ENCODE measurements at regions not wholly inside any gene's neighbourhood (a gene's known extent, or its start where the extent isn't known, plus 50 kb on each side); places are given as distances from the start of the nearest gene placed in this dataset.

DNA sequence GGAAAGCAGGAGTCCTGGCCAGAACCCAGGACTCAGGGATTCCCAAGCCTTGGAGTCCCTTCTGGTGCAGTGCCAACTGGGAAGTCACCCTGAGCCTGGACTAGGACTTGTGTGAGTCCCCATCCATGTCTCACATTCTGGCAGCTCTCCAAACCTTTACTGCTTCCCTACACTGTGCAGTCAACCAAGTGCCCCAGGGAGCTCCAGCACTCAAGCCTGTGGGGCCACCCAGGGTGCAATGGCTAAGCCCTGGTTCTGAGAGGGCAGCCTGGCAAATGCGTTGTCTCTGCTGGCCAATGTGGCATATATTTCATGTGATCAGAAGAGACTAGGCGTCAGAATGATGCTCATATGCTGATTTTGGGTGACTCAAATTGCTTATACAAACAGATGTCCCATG is 223.4 kb downstream of the SP3 start:
- peak; percentile 88 for DNase-seq

DNA sequence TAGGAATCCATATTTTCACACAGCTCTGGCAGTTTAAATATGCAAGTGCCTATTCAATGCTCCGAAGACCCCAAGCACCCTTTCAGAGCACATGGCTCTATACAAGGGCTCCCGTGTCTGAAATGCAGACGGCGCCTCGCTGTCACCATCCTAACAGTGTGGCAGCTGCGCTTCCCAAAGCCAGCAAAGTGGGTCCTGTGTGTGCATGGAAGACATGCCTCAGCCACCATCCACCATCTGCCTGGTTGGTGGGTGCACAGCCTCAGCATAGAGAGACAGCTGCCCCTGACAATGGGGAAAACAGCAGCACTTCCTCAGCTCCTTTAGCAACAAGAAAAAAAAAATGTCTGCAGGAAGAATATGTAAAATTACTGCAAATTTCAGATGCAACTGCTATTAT is 218.1 kb downstream of the SP3 start:
- DNase-seq: no peak

DNA sequence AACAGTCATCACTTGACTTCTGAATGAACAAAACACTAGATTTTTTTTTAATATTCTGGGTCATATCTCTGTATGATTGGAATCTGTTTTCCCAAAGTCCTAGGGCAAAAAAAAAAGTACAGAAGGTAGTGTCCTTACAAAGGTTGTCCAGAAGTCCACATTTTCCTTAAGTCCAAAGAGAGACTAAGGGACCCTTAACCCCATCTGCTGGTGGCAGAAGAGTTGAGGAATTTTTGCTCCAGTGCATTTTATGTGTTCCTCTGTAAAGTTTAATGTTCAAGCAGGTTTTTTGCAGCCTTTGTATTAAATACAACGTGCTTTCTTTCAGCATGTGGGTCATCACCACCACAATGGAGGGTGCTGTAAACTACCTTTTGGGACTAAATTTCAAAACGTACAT is 215.9 kb downstream of the SP3 start:
- no peak for DNase-seq

DNA sequence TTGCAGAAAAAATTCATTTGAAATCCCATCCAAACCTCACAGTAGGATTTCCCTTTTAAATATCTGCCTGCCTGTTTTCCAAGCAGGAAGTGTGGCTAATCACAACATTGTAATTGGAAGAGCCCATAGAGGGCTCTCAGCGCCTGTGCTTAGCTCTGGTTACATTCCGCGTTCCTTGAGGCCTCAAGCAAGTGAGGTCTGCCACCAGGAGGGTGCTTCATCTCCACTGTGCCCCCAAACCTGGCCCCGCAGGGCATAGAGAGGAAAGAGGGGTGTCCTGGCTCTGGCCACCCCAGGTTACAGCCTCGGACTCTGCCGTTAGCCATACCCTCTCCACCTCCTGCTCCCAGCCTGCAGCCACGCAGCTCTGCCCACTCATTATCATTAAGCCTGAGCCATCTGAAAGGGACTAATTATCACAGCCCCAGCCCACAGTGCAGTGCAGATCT is 214.8 kb downstream of the SP3 start:
- DNase-seq: peak; percentile 16

DNA sequence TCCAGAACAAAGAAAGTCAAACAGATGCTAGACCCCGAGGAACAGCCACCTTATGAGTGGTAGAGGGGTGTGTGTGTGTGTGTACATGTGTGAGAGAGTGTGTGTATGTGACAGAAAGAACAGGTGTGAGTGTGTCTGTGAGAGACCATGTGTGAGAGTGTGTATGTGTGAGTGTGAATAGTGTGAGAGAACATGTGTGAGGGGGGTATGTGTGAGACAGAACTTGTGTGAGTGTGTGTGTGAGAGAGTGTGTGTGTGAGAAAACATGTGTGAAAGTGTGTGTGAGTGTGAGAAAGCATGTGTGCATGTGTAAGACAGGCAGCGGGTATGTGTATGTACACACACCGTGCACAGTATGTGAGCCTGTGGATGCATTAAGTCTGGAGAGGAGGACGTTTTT is 214.3 kb downstream of the SP3 start:
- DNase-seq: no peak

DNA sequence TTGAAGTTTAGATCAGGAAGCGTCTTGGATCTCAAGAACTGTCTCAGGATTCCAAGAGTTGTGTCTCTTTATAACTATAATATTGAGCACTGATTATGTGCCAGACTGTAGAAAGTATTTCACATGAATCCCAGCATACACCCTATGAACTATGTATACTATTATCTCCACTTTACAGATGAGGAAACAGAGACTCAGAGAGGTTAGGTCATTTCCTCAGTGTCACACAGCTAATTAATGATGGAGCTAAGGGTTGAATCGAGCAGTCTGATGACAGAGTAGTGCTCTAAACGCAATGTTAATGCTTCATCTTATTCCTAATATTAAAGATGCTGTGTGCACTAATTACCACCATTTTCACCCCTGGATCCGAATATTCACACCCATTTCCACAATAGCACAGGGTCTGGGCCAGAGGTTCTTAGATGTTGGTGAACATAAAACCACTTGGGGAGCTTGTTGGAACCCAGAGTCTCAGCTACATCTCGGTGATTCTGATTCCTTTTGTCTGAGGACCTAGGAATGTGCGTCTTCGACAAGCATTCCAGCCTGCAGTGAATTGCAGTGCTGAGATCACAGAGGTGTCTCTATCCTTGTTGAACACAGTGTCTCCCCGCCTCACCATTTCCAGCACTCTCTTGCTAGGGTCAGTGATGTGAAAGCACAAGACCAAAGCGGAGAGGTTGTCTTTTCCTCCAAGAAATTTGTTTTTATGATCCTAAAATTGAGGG is 213.8 kb downstream of the SP3 start:
- no peak for DNase-seq

DNA sequence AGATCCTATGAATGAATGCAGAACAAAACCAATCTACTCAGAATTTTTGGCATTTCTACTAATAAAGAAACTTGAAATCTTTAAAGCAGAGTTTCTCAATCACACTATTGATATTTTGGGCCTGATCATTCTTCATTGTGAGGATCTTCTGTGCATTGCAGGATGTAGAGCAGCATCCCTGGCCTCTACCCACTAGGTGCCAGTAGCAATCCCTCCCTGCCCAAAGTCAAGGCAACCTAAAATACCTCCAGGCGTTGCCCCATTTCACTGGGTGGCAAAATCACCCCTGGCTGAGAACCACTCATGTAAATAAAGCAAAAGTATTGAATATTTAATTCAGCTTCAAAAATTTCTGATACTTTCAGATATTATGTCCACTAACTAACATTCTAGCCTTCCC is 213.0 kb downstream of the SP3 start:
- DNase-seq: no peak

DNA sequence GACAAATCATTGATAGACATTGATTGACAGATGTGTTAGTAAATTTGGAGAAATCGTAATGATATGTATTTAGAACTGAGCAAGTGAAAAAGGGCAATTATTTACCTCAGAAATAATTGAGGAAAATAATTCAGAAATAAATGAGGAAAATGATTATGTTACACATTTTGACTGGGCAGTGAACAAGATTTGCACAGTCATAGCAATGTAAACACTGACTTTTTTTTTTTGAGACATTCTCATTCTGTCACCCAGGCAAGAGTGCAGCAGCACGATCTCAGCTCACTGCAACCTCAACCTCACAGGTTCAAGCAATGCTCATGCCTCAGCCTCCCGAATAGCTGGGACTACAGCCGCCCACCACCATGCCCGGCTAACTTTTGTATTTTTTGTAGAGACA is 211.7 kb downstream of the SP3 start:
- no peak for DNase-seq

DNA sequence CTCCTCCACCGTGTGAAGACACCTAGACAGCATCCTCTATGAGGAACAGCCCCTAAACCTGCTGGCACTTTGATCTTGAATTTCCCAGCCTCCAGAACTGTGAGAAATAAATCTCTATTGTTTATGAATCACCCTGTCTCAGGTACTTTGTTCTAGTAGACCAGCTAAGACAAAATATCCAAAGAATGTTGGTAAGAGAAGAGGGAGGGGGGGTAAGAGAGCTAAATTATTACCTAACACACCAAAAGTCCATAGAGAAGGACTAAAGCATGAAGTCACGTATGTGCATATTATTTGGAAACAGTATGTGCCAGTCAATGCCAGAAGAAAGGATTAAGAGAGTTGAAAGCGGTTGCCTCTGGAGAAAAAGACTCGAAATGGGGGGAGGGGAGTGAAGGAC is 211.0 kb downstream of the SP3 start:
- DNase-seq: no peak

DNA sequence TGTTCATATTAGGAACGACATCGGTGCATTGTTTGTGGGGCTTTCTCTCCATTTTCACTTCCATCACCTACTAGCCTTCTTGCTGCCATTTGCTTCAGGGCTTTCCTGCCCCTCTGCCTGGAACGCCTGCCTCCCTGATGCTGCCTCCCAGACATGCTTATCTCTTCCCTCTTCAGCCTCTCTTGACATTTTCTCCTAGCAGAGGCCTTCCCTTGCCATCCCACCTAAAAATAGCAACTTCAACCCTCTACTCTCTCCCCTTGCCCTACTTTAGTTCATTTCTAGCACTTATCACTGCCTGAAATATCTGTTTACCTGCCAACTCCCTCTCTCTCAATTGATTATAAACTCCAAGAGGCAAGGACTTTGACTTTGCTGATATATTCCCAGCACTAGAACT is 210.3 kb downstream of the SP3 start:
- DNase-seq: no peak

DNA sequence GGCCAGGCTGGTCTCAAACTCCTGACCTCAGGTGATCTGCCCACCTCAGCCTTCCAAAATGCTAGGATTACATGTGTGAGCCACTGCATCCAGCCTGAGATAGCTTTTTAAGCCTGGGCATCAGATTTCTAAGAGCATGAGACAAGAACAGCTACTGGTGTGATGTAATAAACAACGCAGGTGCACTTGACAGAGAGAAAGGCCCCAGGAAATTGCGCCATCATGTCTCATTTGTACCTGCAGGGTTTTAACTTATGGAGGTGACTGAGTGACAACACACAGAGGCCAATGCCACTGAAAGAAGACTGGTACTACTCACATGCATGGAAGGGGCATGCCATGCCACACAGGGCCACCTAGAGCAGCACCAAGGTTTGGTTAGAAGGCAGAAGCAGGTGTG is 209.4 kb downstream of the SP3 start:
- peak; percentile 21 for DNase-seq

DNA sequence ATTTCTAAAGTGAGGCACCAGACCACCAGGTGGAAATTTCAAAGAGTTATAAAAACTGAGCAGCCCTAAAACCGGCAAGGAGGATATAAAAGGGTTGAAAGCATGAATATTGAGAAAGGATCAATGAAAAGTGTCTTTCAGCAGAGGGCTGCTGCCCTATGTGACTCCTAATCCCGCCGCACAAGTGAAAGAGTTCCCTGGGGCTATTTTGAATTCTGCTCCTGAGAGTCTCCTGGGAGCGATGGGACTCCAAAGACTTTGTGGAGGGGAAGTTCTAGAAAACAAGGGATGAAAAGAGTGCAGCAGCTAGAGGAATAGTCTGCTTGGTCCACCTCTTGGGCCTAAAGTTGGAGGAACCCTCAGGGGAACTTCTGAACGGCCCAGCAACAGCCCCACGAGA is 205.2 kb downstream of the SP3 start:
- DNase-seq: no peak

DNA sequence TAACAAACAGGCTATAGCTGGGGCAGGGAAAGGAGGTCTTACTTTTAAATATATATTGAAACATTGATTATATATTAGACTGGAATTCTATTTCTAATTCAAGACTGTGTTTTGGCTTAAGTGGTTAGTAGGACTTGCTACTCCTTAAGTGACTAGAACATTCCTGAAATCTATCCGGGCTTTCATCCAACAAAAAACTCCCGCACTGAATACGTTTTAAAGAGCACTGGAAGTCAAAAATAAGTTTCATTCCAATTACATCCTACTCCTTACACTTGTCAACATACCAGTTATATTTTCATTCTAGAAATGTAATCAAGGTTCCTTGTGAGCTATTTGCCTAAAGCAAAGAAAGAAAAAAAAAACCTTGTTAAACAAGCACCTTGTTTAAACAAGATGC is 204.6 kb downstream of the SP3 start:
- DNase-seq: no peak

DNA sequence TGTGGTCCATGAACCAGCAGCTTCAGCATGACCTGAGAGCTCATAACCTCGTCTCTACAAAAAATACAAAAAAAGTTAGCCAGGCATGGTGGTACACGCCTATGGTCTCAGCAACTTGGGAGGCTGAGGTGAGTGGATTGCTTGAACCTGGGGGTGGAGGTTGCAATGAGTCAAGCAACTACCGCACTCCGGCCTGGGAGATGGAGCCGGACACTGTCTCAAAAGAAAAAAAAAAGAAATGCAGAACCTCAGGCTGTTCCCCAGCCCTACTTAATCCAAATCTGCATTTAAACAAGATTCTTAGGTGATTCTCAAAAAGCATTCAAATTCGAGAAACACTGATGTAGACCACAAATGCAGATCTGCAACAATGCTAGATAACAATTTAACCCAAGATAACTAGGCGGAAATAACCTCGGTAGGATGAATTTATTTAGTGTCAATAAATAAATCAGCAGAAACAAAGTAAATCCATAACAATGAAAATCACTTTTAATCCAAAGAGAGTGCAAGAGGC is 203.5 kb downstream of the SP3 start:
- DNase-seq: no peak

DNA sequence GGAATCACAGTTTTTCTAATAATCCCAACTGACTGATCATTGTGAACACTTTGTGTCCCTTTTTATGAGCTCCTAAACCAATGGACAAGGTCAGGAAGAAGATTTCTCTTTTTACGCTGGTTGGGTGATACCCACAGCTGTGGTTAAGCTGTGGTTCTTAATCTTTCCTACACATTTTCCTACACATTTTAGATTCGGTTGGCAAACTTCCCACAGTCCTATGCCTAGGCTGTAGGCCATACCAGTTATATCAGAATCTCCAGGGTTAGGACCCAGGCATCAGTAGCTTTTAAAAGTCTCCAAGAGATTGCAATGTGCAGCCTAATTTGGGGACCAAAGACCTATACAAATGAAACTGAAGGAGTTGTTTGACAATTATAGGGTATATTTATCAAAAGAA is 203.0 kb downstream of the SP3 start:
- no peak for DNase-seq

DNA sequence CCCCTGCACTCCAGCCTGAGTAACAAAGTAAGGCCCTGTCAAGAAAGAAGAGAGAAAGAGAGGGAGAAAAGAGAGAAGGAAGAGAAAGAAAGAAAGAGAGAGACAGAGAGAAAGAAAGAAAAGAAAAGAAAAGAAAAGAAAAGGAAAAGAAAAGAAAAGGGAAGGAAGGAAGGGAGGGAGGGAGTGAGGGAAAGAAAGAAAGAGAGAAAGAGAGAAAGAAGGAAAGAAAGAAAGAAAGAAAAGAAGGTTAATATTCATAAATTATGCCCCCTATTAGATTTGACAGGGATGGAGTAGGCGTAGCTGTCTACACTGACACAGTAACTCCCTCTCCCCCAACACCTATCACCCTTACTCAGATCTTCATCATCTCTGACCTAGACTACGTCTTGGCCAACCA is 202.3 kb downstream of the SP3 start:
- no peak for DNase-seq

DNA sequence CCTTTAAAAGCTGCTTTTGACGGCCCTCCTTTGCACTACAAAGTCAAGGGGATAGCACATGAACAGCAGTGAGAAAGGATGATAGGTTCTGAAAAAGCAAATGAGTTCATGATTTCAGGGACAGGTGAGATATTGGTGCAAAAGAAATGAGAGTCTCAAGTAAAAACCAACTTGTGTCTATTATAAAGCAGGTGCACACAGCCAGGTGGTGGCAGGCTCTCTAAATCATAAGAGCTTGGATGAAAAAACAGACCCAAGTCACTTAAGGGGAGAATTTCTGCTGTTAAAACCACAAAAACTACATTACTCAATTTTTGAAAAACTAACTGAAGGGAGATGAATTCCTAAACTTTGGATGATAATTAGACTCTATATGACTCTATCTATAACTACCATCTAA is 201.5 kb downstream of the SP3 start:
- no peak for DNase-seq

DNA sequence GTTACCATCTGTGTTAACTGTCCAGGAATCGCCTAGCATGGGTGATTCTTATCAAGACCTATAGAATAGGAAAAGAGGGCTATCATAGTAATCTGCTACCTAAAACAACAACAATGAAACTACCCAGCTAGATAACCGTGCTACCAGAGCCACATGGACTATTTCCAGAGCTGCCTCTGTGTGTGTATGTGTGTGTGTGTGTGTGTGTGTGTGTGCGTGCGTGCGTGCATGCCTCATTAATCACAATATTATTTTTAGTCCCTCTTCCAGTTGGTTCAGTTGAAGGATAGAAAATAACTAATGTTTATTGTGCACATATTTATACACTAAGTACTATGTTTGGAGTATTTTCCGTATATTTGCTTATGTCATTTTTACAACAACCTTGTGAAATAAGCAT is 201.1 kb downstream of the SP3 start:
- no peak for DNase-seq

DNA sequence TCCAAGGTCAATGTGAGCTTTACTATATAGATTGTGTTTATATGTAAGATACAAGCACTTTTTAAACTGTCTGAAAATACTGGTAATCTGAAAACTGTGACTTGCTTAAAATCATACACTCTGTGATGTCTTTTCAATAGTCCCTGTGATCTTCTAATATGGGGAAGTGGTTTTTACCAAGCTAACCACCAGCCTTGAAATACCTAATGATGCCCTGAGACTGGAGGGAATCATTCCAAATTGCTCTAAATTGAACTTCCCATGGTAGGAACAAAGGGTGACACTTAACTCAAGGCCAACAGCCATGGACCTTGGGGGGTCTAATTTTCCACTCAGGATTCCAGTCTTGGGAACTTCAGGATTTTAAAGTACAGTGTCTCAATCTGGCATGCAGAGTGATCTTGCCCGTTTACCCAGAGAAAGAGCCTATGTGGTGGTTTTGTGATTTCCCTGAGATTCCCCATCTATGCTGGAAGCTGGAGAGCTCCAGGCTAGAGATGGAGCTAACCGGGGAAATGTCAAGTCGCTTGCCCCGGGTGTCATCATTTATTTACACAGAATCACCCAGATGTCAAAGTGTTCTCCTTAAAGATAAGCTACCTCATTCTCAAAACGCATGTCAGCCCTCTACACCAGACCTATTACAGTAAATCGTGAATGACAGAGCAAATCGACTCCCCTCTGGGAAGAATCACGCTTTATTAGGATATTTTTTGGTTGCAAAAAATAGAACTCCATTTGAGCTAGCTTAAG is 198.5 kb downstream of the SP3 start:
- DNase-seq: no peak

DNA sequence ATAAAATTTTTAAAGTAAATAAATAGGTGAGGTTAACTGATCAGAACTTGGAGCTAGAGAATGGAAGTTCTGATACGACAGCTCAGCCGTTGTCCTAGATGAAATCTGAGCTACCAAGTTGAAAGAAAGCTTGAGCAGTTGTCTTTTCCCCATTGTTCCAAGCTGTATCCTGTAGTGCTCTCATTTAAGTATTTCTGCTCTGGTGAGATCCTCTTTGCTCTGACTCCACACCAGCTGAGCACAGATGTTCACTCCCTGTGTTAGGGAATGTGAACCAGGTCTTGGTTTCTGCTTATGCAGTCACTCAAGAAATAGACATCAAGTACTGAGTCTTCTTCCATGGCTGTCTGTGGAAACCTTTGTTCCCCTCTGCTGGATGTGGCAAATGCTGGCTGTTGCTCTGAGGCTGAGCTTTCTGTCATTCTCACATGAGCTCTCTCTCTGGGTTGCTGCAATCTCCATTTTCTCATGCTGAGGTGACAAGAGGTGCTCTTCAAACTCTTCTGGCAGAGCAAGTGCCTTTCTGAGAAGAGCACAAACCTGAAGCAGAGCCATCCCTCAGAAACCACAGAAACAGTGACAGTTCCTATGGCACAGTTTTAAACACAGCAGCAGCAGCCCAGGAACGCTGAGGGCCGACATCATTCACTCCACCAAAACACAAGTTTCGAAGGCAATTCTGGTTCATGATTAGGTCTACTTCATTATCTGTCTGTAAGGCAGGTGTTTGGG is 194.1 kb downstream of the SP3 start:
- DNase-seq: no peak

DNA sequence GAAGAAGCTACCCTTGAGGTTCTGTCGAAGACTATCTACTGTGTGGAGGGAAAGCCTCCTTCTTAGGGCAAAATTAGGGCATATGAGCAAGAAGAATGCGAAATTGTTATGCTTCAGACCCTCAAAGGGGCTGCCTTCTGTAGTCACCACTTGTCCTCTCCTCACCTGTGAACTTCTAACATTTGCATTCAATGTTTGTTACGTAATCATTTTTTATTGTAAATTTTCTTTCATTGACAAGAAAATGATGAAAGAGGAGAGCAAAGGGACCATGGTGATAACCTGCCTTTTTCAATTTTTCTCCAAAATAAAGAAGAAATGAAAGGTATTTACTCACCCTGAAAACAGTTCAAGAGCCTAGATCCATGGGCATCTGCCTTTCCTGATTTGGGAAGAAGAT is 193.0 kb downstream of the SP3 start:
- no peak for DNase-seq

DNA sequence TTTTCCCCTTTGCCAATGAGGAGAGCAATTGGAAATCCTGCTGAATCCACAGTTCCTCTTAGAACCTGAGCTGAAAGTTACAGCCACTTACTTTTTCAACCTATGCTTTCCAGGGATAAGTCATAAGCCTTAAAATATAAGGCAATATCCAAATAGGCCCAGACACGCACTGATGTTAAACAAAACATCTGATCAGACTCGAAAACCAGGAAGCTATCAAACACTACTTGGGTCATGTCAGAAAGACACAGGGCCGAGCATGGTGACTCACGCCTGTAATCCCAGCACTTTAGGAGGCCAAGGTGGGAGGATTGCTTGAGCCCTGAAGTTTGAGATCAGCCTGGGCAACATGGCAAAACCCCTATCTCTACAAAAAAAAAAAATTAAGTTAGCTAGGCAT is 192.1 kb downstream of the SP3 start:
- no peak for DNase-seq

DNA sequence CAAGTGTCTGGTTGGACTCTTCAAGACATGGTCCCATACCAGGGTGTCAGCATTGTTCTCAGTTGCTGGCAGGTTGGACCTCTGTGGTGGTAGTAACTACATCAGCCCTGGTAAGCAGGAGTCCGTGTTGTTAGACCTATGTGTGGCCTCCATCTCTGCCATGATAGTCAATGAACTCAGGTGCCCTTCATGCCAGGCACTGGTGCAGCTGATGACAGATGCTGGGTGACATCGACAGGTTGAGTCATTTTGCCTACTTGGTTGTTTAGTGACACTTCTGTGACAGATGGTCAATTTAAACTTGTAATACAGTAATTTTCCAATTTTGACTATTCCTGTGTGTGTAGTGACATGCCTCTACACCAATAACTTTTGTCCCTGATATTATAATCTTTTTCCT is 189.7 kb downstream of the SP3 start:
- no peak for DNase-seq

DNA sequence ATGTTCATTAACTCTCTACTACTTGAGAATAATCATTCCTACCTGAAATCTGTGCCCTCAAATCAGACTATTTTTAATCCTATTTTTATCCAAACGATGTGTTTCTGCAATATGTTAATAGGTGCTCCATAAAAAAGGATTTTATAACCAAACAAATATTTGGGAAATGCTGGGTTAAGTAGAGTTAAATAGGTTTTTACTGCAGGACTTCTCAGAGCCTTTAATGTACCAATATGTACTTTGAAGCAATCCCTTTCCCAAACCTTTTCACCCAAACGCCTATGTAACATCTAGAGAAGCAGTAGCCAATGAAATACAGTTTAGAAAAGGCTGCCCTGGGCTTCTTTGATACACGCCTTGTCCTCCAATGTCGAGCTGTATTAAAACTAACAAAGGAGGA is 182.5 kb downstream of the SP3 start:
- DNase-seq: no peak

Data from NCI-H2029 (cell line).